GM20000 (cell line): ENCODE measurements at regions not wholly inside any gene's neighbourhood (a gene's known extent, or its start where the extent isn't known, plus 50 kb on each side); places are given as distances from the start of the nearest gene placed in this dataset.

Source experiments
- DNase-seq: peaks from one replicate; pipeline ENCODE4 v3.0.0; 2012; ENCODE audit warnings: low spot score
- CTCF ChIP-seq: IDR thresholded peaks from 2 replicates; pipeline ENCODE4 v1.5.1; 2012; ENCODE audit warnings: mild to moderate bottlenecking, control low read depth; ENCODE audit errors: extremely low read depth, missing control alignments

- no peak for TF ChIP-seq CTCF
Measured at GRCh38 chr3:115218859-115219258, 71.8 kb upstream of the ZBTB20 start.

GRCh38 chr3:115224687-115225086 lies 77.6 kb upstream of the ZBTB20 start:
- TF ChIP-seq CTCF = no peak
- no peak for DNase-seq

More at GRCh38 chr3:115218859-115219258, 71.8 kb upstream of the ZBTB20 start:
- no peak for DNase-seq

- no peak for DNase-seq
- no peak for TF ChIP-seq CTCF
Measured at GRCh38 chr3:115226844-115227445, 79.9 kb upstream of the ZBTB20 start.

GRCh38 chr3:115227461-115227860 lies 80.4 kb upstream of the ZBTB20 start:
- no peak for TF ChIP-seq CTCF
- DNase-seq = no peak

- no peak for TF ChIP-seq CTCF
- no peak for DNase-seq
Measured at GRCh38 chr3:115228266-115228665, 81.2 kb upstream of the ZBTB20 start.

- DNase-seq = no peak
- TF ChIP-seq CTCF = no peak
Measured at GRCh38 chr3:115232167-115232566, 85.1 kb upstream of the ZBTB20 start.

- TF ChIP-seq CTCF = no peak
- DNase-seq = no peak
Measured at GRCh38 chr3:115233021-115233420, 85.9 kb upstream of the ZBTB20 start.
